Spinal cord (tissue), 9 donors: ENCODE measurements at regions not wholly inside any gene's neighbourhood (a gene's known extent, or its start where the extent isn't known, plus 50 kb on each side); places are given as distances from the start of the nearest gene placed in this dataset.

Experiments
- DNase-seq, 6 donors: peaks; one replicate each; pipeline versions ENCODE4 v3.0.0 to v3.0.0-alpha.2; 2013 to 2015; ENCODE audit warnings: low spot score in 6 of 6, low read depth in 4 of 6
- H3K27ac ChIP-seq: one replicate; pipeline ENCODE4 v1.5.1; 2013; ENCODE audit warnings: low read depth, low read length, control low read depth
- H3K27me3 ChIP-seq: one replicate; pipeline ENCODE4 v1.6.1; 2013; ENCODE audit warnings: low read length; ENCODE audit not compliant: control insufficient read depth, insufficient read depth
- H3K36me3 ChIP-seq: one replicate; pipeline ENCODE4 v1.6.1; 2013; ENCODE audit warnings: low read length; ENCODE audit not compliant: control insufficient read depth, insufficient read depth
- H3K4me1 ChIP-seq: one replicate; pipeline ENCODE4 v1.6.1; 2013; ENCODE audit warnings: low read length; ENCODE audit not compliant: control insufficient read depth, insufficient read depth
- H3K4me3 ChIP-seq: one replicate; pipeline ENCODE4 v1.5.1; 2013; ENCODE audit warnings: low read depth, low read length, control low read depth
- H3K9me3 ChIP-seq: one replicate; pipeline ENCODE4 v1.6.1; 2013; ENCODE audit warnings: low read length; ENCODE audit not compliant: control insufficient read depth, insufficient read depth
- WGBS: methylation state at CpG from one replicate; pipeline ENCODE4 v1.1.5; 2013; ENCODE audit warnings: missing lambda C conversion rate; ENCODE audit not compliant: insufficient coverage; 5-methylcytosine and 5-hydroxymethylcytosine counted together
- donor health status: healthy.

GRCh38 chr10:44854693-44855350 lies 56.3 kb upstream of the TMEM72 start:
- peak in 2 of 6 donors; percentile 79 to 82 for DNase-seq
- H3K4me3 ChIP-seq, result no peak overlapping the region
- no peaks in the 10 kb centered on the region for H3K9me3 ChIP-seq
- H3K36me3 ChIP-seq, result no peaks in the 10 kb centered on the region
- no peaks in the 10 kb centered on the region for H3K27me3 ChIP-seq
- peaks cover 52% of the 10 kb centered on the region for H3K4me1 ChIP-seq
- peak overlapping the region; percentile 35 for H3K27ac ChIP-seq
- WGBS, result 27% methylated on average over 9 of the region's 9 CpGs

DNA sequence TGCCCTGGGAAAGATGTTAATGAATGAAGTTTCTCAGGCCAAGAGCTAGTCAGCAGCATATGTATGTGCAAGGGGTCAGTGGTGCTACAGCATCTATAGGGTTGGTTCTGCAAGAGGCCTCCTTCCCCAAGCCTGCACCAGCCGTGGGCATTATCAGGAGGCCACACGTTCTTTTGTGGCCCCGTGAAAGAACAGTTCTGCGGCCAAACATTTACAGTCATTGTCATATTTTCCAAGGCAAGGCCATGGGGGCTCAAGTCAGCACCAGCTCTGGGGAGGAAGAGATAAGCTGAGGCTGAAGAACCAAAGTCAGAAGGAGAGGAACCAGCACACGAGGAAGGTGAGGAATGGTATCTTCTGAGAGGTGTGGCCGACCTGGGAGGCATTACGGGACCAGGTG lies 54.4 kb upstream of the TMEM72 start:
- DNase-seq, result no peak
- peaks cover 44% of the 10 kb centered on the region for H3K4me1 ChIP-seq
- H3K9me3 ChIP-seq, result no peaks in the 10 kb centered on the region
- no peaks in the 10 kb centered on the region for H3K36me3 ChIP-seq
- H3K27me3 ChIP-seq, result no peaks in the 10 kb centered on the region
- no peak overlapping the region for H3K27ac ChIP-seq
- 97% methylated on average over 5 of the region's 7 CpGs for WGBS
- no peak overlapping the region for H3K4me3 ChIP-seq

GRCh38 chr10:44857363-44858016 lies 53.6 kb upstream of the TMEM72 start:
- Histone ChIP-seq H3K4me3 (no peak overlapping the region), H3K27me3 (no peaks in the 10 kb centered on the region), H3K36me3 (no peaks in the 10 kb centered on the region), H3K4me1 (peaks cover 51% of the 10 kb centered on the region), H3K9me3 (no peaks in the 10 kb centered on the region), H3K27ac (no peak overlapping the region)
- 28% methylated on average over 7 of the region's 9 CpGs for WGBS
- peak in 2 of 6 donors; percentile 79 to 83 for DNase-seq

- DNase-seq, result no peak
Observed at GRCh38 chr10:44858017-44858371, 53.1 kb upstream of the TMEM72 start.

DNA sequence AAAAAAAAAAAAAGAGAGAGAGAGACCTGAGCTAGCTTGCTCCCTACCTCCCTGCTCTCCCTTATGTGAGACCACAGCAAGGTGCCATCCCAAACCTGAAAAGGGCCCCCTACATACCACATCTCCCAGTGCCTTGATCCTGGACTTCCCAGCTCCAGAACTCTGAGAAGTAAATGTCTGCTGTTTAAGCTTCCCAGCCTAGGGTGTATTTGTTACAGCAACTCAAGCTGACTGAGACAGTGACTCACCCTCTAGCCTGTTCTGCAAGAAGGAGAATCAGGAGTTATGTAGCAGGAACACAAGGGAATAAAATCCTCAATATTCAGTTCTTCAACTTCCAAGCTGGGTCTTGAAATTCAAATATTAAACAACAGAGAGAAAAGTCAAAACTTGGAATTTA lies 52.1 kb upstream of the TMEM72 start:
- H3K4me3 ChIP-seq, result no peak overlapping the region
- no peaks in the 10 kb centered on the region for H3K9me3 ChIP-seq
- H3K27me3 ChIP-seq, result no peaks in the 10 kb centered on the region
- H3K36me3 ChIP-seq, result no peaks in the 10 kb centered on the region
- no peak overlapping the region for H3K27ac ChIP-seq
- H3K4me1 ChIP-seq, result peaks cover 56% of the 10 kb centered on the region
- no peak for DNase-seq

More at GRCh38 chr10:44858017-44858371, 53.1 kb upstream of the TMEM72 start:
- Histone ChIP-seq H3K4me3 (no peak overlapping the region), H3K27me3 (no peaks in the 10 kb centered on the region), H3K27ac (no peak overlapping the region), H3K9me3 (no peaks in the 10 kb centered on the region), H3K36me3 (no peaks in the 10 kb centered on the region), H3K4me1 (peaks cover 56% of the 10 kb centered on the region)
- 65% methylated on average over 4 of the region's 5 CpGs for WGBS

GRCh38 chr10:44859546-44860285 lies 51.4 kb upstream of the TMEM72 start:
- Histone ChIP-seq H3K9me3 (no peaks in the 10 kb centered on the region), H3K27ac (no peak overlapping the region), H3K36me3 (no peaks in the 10 kb centered on the region), H3K27me3 (no peaks in the 10 kb centered on the region), H3K4me3 (no peak overlapping the region), H3K4me1 (peaks cover 57% of the 10 kb centered on the region)
- no peak for DNase-seq
- 92% methylated on average over 8 of the region's 13 CpGs for WGBS

- H3K4me3 ChIP-seq, result no peak overlapping the region
- no peak for DNase-seq
- 88% methylated on average over 8 of the region's 10 CpGs for whole genome bisulfite sequencing
- peaks cover 51% of the 10 kb centered on the region for H3K4me1 ChIP-seq
- no peaks in the 10 kb centered on the region for H3K27me3 ChIP-seq
- no peaks in the 10 kb centered on the region for H3K36me3 ChIP-seq
- H3K27ac ChIP-seq, result peak overlapping the region; percentile 37
- H3K9me3 ChIP-seq, result no peaks in the 10 kb centered on the region
Observed at GRCh38 chr10:44860811-44861736, 50.1 kb upstream of the TMEM72 start.
